Hepatocyte (in vitro differentiated cells): ENCODE measurements at regions not wholly inside any gene's neighbourhood (a gene's known extent, or its start where the extent isn't known, plus 50 kb on each side); places are given as distances from the start of the nearest gene placed in this dataset.

Experiments used
- EZH2 ChIP-seq: fragments of 200-600 bp; sonication (generic); IDR thresholded peaks from 2 replicates; pipeline ENCODE4 v1.6.1; 2016; ENCODE audit warnings: antibody characterized with exemption, mild to moderate bottlenecking, borderline replicate concordance
- EZH2phosphoT487 ChIP-seq: fragments of 200-600 bp; sonication (generic); IDR thresholded peaks from one replicate; pipeline ENCODE4 v1.6.1; 2018; ENCODE audit warnings: antibody characterized with exemption, mild to moderate bottlenecking, low read depth, moderate library complexity; ENCODE audit not compliant: unreplicated experiment, severe bottlenecking
- TF ChIP-seq, protein P1 (sequence below): fragments of 200-600 bp; sonication (generic); IDR thresholded peaks from 2 replicates; pipeline ENCODE4 v1.5.1; 2016; ENCODE audit warnings: antibody characterized with exemption, mild to moderate bottlenecking; ENCODE audit not compliant: poor library complexity

DNA sequence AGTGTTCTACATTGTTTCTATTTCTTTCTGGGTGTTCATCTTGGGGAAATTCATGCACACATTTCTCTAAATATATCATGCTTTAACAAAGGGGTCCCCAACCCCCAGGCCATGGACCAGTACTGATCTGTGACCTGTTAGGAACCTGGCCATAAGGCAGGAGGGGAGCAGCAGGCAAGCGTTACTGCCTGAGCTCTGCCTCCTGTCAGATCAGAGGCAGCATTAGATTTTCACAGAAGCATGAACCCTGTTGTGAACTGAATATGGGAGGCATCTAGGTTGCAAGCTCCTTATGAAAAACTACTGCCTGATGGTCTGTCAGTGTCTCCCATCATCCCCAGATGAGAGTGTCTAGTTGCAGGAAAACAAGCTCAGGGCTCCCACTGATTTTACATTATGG lies 270.0 kb downstream of the AGTPBP1 start:
- TF ChIP-seq, protein P1, sequence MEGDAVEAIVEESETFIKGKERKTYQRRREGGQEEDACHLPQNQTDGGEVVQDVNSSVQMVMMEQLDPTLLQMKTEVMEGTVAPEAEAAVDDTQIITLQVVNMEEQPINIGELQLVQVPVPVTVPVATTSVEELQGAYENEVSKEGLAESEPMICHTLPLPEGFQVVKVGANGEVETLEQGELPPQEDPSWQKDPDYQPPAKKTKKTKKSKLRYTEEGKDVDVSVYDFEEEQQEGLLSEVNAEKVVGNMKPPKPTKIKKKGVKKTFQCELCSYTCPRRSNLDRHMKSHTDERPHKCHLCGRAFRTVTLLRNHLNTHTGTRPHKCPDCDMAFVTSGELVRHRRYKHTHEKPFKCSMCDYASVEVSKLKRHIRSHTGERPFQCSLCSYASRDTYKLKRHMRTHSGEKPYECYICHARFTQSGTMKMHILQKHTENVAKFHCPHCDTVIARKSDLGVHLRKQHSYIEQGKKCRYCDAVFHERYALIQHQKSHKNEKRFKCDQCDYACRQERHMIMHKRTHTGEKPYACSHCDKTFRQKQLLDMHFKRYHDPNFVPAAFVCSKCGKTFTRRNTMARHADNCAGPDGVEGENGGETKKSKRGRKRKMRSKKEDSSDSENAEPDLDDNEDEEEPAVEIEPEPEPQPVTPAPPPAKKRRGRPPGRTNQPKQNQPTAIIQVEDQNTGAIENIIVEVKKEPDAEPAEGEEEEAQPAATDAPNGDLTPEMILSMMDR: no peak
- no peak for TF ChIP-seq EZH2phosphoT487
- TF ChIP-seq EZH2: no peak
